ENCODE measurements at regions not wholly inside any gene's neighbourhood (a gene's known extent, or its start where the extent isn't known, plus 50 kb on each side); places are given as distances from the start of the nearest gene placed in this dataset.

DNA sequence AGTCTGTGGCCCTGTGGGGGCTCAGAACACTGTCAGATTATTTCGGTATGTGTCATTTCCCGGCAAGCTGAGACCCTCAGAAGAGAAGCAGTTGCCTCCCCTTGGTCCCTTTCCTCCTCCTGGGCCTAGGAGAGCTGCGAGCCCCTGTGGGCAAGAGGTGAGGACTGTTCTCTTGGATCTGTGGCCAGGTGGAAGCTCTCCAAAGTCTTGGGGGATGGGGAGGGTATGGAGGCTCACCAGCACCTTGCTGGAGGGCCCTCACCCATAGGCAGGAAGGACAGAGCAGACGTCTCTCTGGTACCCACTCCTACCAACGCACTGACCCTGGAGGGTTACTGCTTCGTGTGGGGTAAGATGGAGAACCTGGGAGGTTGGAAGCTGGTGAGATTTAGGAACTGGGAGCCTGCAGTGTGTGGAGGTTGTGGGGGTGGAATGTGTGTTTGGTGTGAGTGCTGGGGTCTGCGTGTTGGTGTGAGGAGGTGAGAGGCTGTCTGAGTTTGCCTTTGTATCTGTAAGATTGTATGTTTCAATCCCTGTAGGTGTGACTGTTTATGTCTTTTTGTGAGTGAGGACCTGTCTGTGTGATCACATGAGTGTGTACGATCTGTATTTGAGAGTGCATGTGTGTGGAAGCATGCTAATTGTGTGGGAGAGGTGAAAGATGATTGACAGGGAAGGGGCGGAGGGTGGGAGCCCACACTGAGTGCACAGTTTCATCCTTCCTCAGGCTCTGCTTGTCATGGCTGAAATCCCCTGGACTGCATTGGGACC, 52.4 kb upstream of the PSD2 start:
- no peak for TF ChIP-seq EZH2phosphoT487 (IDR thresholded peaks at IDR 0.05; ENCODE audit: borderline replicate concordance)
- TF ChIP-seq, protein P1, sequence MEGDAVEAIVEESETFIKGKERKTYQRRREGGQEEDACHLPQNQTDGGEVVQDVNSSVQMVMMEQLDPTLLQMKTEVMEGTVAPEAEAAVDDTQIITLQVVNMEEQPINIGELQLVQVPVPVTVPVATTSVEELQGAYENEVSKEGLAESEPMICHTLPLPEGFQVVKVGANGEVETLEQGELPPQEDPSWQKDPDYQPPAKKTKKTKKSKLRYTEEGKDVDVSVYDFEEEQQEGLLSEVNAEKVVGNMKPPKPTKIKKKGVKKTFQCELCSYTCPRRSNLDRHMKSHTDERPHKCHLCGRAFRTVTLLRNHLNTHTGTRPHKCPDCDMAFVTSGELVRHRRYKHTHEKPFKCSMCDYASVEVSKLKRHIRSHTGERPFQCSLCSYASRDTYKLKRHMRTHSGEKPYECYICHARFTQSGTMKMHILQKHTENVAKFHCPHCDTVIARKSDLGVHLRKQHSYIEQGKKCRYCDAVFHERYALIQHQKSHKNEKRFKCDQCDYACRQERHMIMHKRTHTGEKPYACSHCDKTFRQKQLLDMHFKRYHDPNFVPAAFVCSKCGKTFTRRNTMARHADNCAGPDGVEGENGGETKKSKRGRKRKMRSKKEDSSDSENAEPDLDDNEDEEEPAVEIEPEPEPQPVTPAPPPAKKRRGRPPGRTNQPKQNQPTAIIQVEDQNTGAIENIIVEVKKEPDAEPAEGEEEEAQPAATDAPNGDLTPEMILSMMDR (conservative IDR thresholded peaks at IDR 0.05; ENCODE audit: low read length): no peak

All from Loucy (cell line).